Mesendoderm (in vitro differentiated cells): ENCODE measurements at regions not wholly inside any gene's neighbourhood (a gene's known extent, or its start where the extent isn't known, plus 50 kb on each side); places are given as distances from the start of the nearest gene placed in this dataset.
A peak's percentile ranks its signal among the peaks of the same experiment; 100 is the strongest.

Experiments
- DNase-seq: peaks from one replicate; pipeline ENCODE4 v3.0.0; 2013
- H2AK5ac ChIP-seq: 2 replicates; pipeline ENCODE4 v1.6.1; 2013; ENCODE audit warnings: low read length, inconsistent platforms
- H2BK120ac ChIP-seq: 2 replicates; pipeline ENCODE4 v1.6.1; 2013; ENCODE audit warnings: low read depth, mild to moderate bottlenecking, low read length, moderate library complexity, mixed read lengths
- H2BK15ac ChIP-seq: replicated peaks from 2 replicates; pipeline ENCODE4 v1.6.1; 2013; ENCODE audit warnings: low read depth, mild to moderate bottlenecking, moderate library complexity
- H2BK5ac ChIP-seq: 2 replicates; pipeline ENCODE4 v1.6.1; 2013; ENCODE audit warnings: low read length, inconsistent platforms
- H3K18ac ChIP-seq: 2 replicates; pipeline ENCODE4 v1.6.1; 2013; ENCODE audit warnings: mild to moderate bottlenecking, low read length, mixed read lengths
- H3K23ac ChIP-seq: one replicate; pipeline ENCODE4 v1.6.1; 2013; ENCODE audit warnings: low read length
- H3K27ac ChIP-seq: 2 replicates; pipeline ENCODE4 v1.5.1; 2013; ENCODE audit warnings: low read depth, mild to moderate bottlenecking, inconsistent platforms, low read length, moderate library complexity
- H3K27me3 ChIP-seq: 2 replicates; pipeline ENCODE4 v1.6.1; 2013; ENCODE audit warnings: low read length, control low read depth, mild to moderate bottlenecking, inconsistent platforms; ENCODE audit not compliant: insufficient read depth, poor library complexity
- H3K36me3 ChIP-seq: 2 replicates; pipeline ENCODE4 v1.6.1; 2013; ENCODE audit warnings: low read length, inconsistent platforms; ENCODE audit not compliant: control insufficient read depth, insufficient read depth
- H3K4ac ChIP-seq: one replicate; pipeline ENCODE4 v1.6.1; 2013; ENCODE audit warnings: low read depth, mild to moderate bottlenecking, low read length, moderate library complexity
- H3K4me1 ChIP-seq: 2 replicates; pipeline ENCODE4 v1.6.1; 2013; ENCODE audit warnings: low read depth, low read length, inconsistent platforms; ENCODE audit not compliant: control insufficient read depth
- H3K4me2 ChIP-seq: 2 replicates; pipeline ENCODE4 v1.6.1; 2013; ENCODE audit warnings: low read length
- H3K4me3 ChIP-seq: 2 replicates; pipeline ENCODE4 v1.5.1; 2013; ENCODE audit warnings: mild to moderate bottlenecking, low read length
- H3K56ac ChIP-seq: one replicate; pipeline ENCODE4 v1.6.1; 2013; ENCODE audit warnings: low read length
- H3K79me1 ChIP-seq: 2 replicates; pipeline ENCODE4 v1.6.1; 2013; ENCODE audit warnings: low read length, inconsistent platforms
- H3K79me2 ChIP-seq: 2 replicates; pipeline ENCODE4 v1.6.1; 2013; ENCODE audit warnings: mild to moderate bottlenecking, low read length; ENCODE audit not compliant: control insufficient read depth, insufficient read depth
- H3K9ac ChIP-seq: 2 replicates; pipeline ENCODE4 v1.6.1; 2013; ENCODE audit warnings: low read length, inconsistent platforms
- H4K5ac ChIP-seq: one replicate; pipeline ENCODE4 v1.6.1; 2013; ENCODE audit warnings: low read length
- H4K8ac ChIP-seq: one replicate; pipeline ENCODE4 v1.6.1; 2013; ENCODE audit warnings: low read depth, mild to moderate bottlenecking, control low read depth, low read length, moderate library complexity
- WGBS: extraction: QIAGEN DNeasy Blood & Tissue Kit; methylation state at CpG from one replicate; pipeline ENCODE4 v1.1.7; 2013; ENCODE audit warnings: low lambda C conversion rate, missing lambda C conversion rate; ENCODE audit not compliant: insufficient coverage; ENCODE audit errors: extremely low coverage; 5-methylcytosine and 5-hydroxymethylcytosine counted together

GRCh38 chr14:95015046-95015445 is 142.3 kb downstream of the DICER1 start:
- H2AK5ac ChIP-seq = no peak overlapping the region
- H2BK5ac ChIP-seq = no peak overlapping the region
- H3K4me3 ChIP-seq = no peak overlapping the region
- H4K8ac ChIP-seq = no peak overlapping the region
- no peak overlapping the region for H3K23ac ChIP-seq
- no peak overlapping the region for H3K27ac ChIP-seq
- no CpG with 5 or more reads among the region's 1 CpG for WGBS
- no peak overlapping the region for H3K4ac ChIP-seq
- DNase-seq = peak; percentile 27
- no peak overlapping the region for H3K56ac ChIP-seq
- H4K5ac ChIP-seq = no peak overlapping the region
- no peaks in the 10 kb centered on the region for H3K79me1 ChIP-seq
- no peak overlapping the region for H3K4me2 ChIP-seq
- no peaks in the 10 kb centered on the region for H3K4me1 ChIP-seq
- H2BK120ac ChIP-seq = no peak overlapping the region
- no peak overlapping the region for H2BK15ac ChIP-seq
- H3K36me3 ChIP-seq = no peaks in the 10 kb centered on the region
- H3K79me2 ChIP-seq = no peaks in the 10 kb centered on the region
- H3K27me3 ChIP-seq = no peaks in the 10 kb centered on the region
- no peak overlapping the region for H3K9ac ChIP-seq
- H3K18ac ChIP-seq = no peak overlapping the region

GRCh38 chr14:95014036-95014435 is 143.3 kb downstream of the DICER1 start:
- Histone ChIP-seq H2AK5ac (no peak overlapping the region), H3K27me3 (no peaks in the 10 kb centered on the region), H2BK120ac (no peak overlapping the region), H4K8ac (no peak overlapping the region), H3K23ac (no peak overlapping the region), H2BK5ac (no peak overlapping the region), H3K79me2 (no peaks in the 10 kb centered on the region), H3K36me3 (no peaks in the 10 kb centered on the region), H3K79me1 (no peaks in the 10 kb centered on the region), H4K5ac (no peak overlapping the region), H3K4me3 (no peak overlapping the region), H3K27ac (no peak overlapping the region), H3K9ac (no peak overlapping the region), H3K18ac (no peak overlapping the region), H3K4me2 (no peak overlapping the region), H3K4ac (no peak overlapping the region), H3K4me1 (no peaks in the 10 kb centered on the region), H2BK15ac (no peak overlapping the region), H3K56ac (no peak overlapping the region)
- WGBS = no CpG with 5 or more reads among the region's 7 CpGs
- no peak for DNase-seq

GRCh38 chr14:95011445-95012006 is 145.8 kb downstream of the DICER1 start:
- no peak overlapping the region for H3K4me2 ChIP-seq
- H3K4me1 ChIP-seq = no peaks in the 10 kb centered on the region
- H4K5ac ChIP-seq = no peak overlapping the region
- H3K23ac ChIP-seq = no peak overlapping the region
- no peak overlapping the region for H2BK15ac ChIP-seq
- no peak overlapping the region for H3K4me3 ChIP-seq
- DNase-seq = no peak
- H3K18ac ChIP-seq = no peak overlapping the region
- no peaks in the 10 kb centered on the region for H3K27me3 ChIP-seq
- no peak overlapping the region for H2BK120ac ChIP-seq
- no peak overlapping the region for H3K9ac ChIP-seq
- H3K4ac ChIP-seq = no peak overlapping the region
- H3K36me3 ChIP-seq = no peaks in the 10 kb centered on the region
- no peaks in the 10 kb centered on the region for H3K79me1 ChIP-seq
- no peak overlapping the region for H3K56ac ChIP-seq
- no peak overlapping the region for H3K27ac ChIP-seq
- H2AK5ac ChIP-seq = no peak overlapping the region
- no peak overlapping the region for H4K8ac ChIP-seq
- no CpG with 5 or more reads among the region's 16 CpGs for WGBS
- H3K79me2 ChIP-seq = no peaks in the 10 kb centered on the region
- H2BK5ac ChIP-seq = no peak overlapping the region

GRCh38 chr14:95008445-95009217 is 148.7 kb downstream of the DICER1 start:
- Histone ChIP-seq H3K23ac (no peak overlapping the region), H3K9ac (no peak overlapping the region), H2BK15ac (no peak overlapping the region), H3K56ac (no peak overlapping the region), H3K27me3 (no peaks in the 10 kb centered on the region), H4K5ac (no peak overlapping the region), H3K18ac (no peak overlapping the region), H3K4me2 (no peak overlapping the region), H2AK5ac (no peak overlapping the region), H3K36me3 (no peaks in the 10 kb centered on the region), H3K27ac (no peak overlapping the region), H4K8ac (no peak overlapping the region), H2BK5ac (no peak overlapping the region), H3K79me1 (no peaks in the 10 kb centered on the region), H3K4ac (no peak overlapping the region), H2BK120ac (no peak overlapping the region), H3K4me3 (no peak overlapping the region), H3K79me2 (no peaks in the 10 kb centered on the region), H3K4me1 (no peaks in the 10 kb centered on the region)
- no CpG with 5 or more reads among the region's 15 CpGs for WGBS
- DNase-seq = no peak

- no CpG with 5 or more reads among the region's 7 CpGs for WGBS
- no peaks in the 10 kb centered on the region for H3K4me1 ChIP-seq
- H4K8ac ChIP-seq = no peak overlapping the region
- DNase-seq = no peak
- no peak overlapping the region for H3K4ac ChIP-seq
- no peak overlapping the region for H2BK120ac ChIP-seq
- no peak overlapping the region for H3K4me3 ChIP-seq
- no peak overlapping the region for H4K5ac ChIP-seq
- H3K4me2 ChIP-seq = no peak overlapping the region
- no peak overlapping the region for H2BK15ac ChIP-seq
- no peak overlapping the region for H3K9ac ChIP-seq
- no peaks in the 10 kb centered on the region for H3K27me3 ChIP-seq
- H3K36me3 ChIP-seq = no peaks in the 10 kb centered on the region
- H3K56ac ChIP-seq = no peak overlapping the region
- no peak overlapping the region for H3K18ac ChIP-seq
- H2AK5ac ChIP-seq = no peak overlapping the region
- H3K23ac ChIP-seq = no peak overlapping the region
- H2BK5ac ChIP-seq = no peak overlapping the region
- H3K79me1 ChIP-seq = no peaks in the 10 kb centered on the region
- no peaks in the 10 kb centered on the region for H3K79me2 ChIP-seq
- no peak overlapping the region for H3K27ac ChIP-seq
Measured at GRCh38 chr14:95007921-95008320, 149.4 kb downstream of the DICER1 start.

GRCh38 chr14:95006479-95006878 is 150.8 kb downstream of the DICER1 start:
- Histone ChIP-seq H3K27me3 (no peaks in the 10 kb centered on the region), H2BK15ac (no peak overlapping the region), H3K4me3 (no peak overlapping the region), H3K4me1 (no peaks in the 10 kb centered on the region), H3K79me2 (no peaks in the 10 kb centered on the region), H2BK5ac (no peak overlapping the region), H3K4me2 (no peak overlapping the region), H3K23ac (no peak overlapping the region), H3K27ac (no peak overlapping the region), H3K56ac (no peak overlapping the region), H4K5ac (no peak overlapping the region), H3K79me1 (no peaks in the 10 kb centered on the region), H2AK5ac (no peak overlapping the region), H3K9ac (no peak overlapping the region), H2BK120ac (no peak overlapping the region), H3K4ac (no peak overlapping the region), H3K18ac (no peak overlapping the region), H4K8ac (no peak overlapping the region), H3K36me3 (no peaks in the 10 kb centered on the region)
- no peak for DNase-seq
- no CpG with 5 or more reads among the region's 4 CpGs for WGBS
